HuH-7 (cell line): ENCODE measurements at regions not wholly inside any gene's neighbourhood (a gene's known extent, or its start where the extent isn't known, plus 50 kb on each side); places are given as distances from the start of the nearest gene placed in this dataset.

Experiments
- DNase-seq: peaks from one replicate; pipeline ENCODE4 v3.0.0; 2011; ENCODE audit warnings: low spot score

- DNase-seq = no peak
Observed at GRCh38 chr1:198040880-198041279, 115.9 kb upstream of the NEK7 start.

DNA sequence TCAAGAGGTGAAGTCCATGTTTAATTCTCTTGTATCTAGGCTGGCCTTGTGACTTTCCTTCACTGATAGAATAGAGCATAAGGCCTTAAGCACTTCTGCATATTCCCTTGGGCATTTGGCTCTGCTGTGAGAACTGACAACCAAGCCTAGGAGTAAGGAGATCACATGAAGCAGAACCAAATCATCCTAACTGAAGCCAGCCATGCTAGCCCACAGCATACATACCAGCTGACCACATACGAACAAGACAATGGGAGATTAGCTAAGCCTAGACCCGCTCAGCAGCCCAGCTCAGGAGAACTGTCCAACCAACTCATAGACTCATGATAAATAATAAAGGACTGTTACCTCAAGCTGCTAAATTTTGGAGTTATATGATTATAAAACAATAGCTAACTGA lies 114.6 kb upstream of the NEK7 start:
- no peak for DNase-seq

GRCh38 chr1:198047913-198048312 lies 108.9 kb upstream of the NEK7 start:
- no peak for DNase-seq

DNA sequence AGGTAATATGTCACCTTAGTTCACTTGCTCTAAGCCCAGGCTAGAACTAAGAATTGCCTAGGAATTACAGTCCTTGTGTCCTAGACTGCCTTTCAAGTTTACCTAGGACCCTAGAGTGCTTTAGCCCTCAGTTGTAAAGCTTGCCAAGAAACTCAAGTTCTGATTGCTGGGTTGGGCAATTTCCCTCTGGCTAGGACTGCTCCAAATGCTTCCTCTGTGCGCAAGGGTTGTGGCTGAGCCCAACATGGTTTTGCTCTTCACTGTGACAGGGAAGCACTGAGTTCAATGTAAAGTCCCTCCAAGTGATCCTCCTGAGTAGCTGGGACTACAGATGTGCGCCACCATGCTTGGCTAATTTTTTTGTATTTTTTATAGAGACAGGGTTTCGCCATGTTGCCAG lies 102.3 kb upstream of the NEK7 start:
- DNase-seq = no peak

DNA sequence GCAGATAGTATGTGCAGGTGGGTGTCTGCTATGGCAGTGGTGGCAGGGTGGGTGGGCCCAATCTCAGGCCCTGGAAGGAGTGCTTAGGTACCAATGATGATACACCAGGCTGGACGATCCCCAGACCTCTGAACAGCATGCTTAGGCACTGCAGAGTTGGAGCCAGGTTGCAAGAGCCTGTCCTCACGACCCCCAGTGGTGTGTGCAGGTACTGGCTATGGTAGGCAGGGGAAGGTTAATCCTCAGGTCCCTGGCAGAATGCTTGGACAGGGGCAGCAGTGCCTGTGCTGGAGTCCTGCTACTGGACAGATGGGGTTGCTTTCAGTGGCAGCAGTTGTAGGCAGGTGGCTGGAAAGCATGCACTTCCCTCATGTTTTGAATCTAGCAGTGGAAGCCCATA lies 100.5 kb upstream of the NEK7 start:
- peak; percentile 54 for DNase-seq

GRCh38 chr1:198064181-198064580 lies 92.6 kb upstream of the NEK7 start:
- DNase-seq = no peak

GRCh38 chr1:198068285-198068684 lies 88.5 kb upstream of the NEK7 start:
- no peak for DNase-seq

- no peak for DNase-seq
Observed at GRCh38 chr1:198072177-198072576, 84.6 kb upstream of the NEK7 start.

- DNase-seq = no peak
Observed at GRCh38 chr1:198075296-198075695, 81.5 kb upstream of the NEK7 start.

DNA sequence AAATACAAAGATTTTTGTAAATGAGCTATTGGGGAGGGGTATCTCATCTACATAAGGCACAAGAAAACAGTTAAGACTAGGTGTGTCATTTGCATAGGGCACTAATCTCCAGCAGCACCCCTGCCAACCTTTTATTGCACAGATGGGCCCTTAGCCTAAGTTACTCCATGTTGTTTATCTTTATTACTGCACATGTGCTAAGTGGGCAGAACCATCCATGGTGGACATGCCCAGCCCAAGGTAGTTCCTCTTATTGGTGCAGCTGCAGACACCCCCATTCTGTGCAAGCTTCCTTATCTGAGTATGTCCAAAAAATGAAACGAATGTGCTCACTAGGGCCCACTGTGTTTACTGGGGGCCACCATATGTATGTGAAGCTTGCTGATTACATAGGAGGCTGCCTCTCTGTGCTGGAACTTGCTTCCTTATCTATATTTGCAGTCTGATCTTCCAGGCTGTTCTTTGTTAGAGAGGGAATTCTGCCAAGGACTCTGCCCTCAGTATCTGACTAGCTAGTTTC lies 77.3 kb upstream of the NEK7 start:
- DNase-seq = no peak

GRCh38 chr1:198082576-198082975 lies 74.2 kb upstream of the NEK7 start:
- DNase-seq = no peak

- no peak for DNase-seq
Observed at GRCh38 chr1:198083549-198083948, 73.2 kb upstream of the NEK7 start.

DNA sequence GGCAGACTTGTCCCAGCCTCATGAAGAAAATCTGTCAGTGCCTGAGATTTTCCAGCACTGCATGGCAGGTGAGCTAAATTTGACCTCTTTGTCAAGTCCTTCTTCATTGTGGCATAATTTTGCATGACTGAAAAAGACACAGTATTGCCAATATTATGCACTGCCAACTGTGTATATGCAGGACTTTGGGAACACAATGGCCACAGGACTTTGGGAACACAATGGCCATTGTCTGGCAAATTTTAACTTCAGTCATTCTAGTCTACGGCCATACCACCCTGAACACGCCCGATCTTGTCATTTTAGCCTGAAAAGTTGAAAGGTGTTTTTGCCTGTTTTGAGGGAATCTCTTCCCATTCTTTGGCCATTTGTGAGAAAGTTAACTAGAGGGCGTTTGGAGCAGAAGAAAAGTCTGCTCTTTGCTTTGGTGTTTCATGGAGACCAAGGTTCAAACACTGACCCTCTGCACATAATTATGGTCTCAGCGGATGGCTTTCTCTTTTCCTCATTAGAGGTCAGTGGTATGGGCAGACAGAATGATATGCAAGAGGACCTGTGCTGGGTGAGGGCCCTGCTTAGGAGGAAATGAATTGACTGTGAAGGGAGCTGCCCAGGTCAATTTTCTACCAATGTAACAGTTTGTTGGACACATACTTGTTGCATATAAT lies 72.4 kb upstream of the NEK7 start:
- no peak for DNase-seq

DNA sequence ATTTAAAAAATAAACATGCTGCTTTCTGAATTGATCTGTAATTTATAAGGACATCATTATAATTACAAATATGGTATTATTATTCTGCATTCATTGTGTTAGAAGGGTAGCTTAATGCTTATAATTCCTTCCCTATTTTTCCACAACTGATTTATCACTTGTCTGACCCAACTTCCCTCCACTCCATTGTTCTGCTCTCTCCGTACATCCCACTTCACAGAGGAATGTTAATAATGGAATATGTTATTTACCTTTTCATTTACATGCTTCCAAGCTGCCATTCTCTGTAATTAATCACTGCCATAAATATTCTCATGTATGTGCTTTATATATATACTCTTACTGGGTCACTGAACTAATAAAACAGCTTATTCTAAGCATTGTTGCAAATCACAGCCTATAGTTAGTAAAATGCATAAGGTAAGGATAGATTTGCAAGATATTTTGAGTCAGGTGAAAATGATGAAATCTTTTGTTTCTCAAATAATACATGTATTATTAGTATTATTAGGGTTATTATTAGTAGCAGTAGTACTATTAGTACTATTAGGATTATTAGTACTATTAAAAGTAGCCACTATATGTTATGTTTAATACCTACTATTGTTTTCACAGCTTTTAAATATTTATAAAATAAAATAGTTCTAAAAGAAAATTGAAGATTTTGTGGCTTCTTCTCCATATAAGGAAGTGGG lies 70.6 kb upstream of the NEK7 start:
- no peak for DNase-seq

GRCh38 chr1:198087831-198088230 lies 69.0 kb upstream of the NEK7 start:
- no peak for DNase-seq

- DNase-seq = peak; percentile 14
Observed at GRCh38 chr1:198088360-198089071, 68.3 kb upstream of the NEK7 start.

GRCh38 chr1:198096390-198096789 lies 60.4 kb upstream of the NEK7 start:
- DNase-seq = no peak

DNA sequence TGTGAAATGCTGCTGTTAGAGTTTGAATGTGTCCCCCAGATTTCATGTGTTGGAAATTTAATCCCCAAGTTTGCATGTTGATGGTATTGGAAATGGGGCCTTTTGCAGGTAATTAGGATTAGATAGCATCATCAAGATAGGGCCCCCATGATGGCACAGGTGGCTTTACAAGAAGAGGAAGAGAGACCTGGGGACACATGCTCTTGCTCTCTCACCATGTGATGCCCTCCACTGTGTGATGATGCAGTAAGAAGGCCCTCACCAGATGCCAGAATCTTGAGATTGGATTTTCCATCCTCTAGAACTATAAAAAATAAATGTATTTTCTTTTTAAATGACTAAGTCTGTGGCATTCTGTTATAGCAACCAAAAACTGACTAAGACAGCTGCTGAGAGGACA lies 57.0 kb upstream of the NEK7 start:
- no peak for DNase-seq

GRCh38 chr1:198101716-198102453 lies 54.9 kb upstream of the NEK7 start:
- no peak for DNase-seq

GRCh38 chr1:198102454-198102827 lies 54.4 kb upstream of the NEK7 start:
- no peak for DNase-seq

DNA sequence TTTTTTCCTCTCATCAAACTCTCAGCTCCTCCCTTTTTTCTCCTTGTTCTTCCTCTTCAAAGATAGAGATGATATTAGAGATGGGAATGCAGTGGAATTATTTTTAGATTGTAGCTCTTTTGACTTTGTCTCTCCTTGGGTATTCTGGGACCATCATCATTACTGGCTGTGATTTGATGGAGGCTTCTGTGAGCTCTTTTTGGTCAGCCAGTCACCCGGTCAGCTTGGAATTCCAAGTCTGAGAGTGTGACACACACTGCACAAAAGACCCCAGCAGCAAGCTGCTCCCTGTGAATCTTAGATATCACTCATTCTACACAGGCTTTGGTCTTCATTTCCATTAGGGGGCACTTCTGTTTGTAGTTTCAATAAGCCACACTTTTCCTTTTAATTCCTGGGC lies 51.6 kb upstream of the NEK7 start:
- no peak for DNase-seq

DNA sequence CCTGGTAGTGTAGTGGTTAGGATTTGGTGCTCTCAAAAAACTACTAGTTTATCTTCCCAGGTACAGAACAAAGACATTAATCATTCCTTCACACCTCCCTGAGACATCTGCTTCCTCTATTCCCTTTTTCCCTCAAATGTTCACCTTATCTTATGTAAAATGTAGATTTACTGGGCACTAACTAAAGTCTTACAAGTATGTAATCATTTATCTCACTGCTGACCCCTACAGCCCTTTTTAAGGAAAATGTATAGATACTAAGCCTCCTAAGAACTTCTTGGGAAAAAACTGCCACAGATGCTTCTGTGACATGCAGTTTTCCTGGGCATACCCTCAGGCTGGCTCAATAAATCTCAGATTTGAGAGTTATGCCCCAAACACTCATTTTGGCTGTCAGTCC lies 50.8 kb upstream of the NEK7 start:
- DNase-seq = no peak
